Lung (tissue), 11 donors: ENCODE measurements at regions not wholly inside any gene's neighbourhood (a gene's known extent, or its start where the extent isn't known, plus 50 kb on each side); places are given as distances from the start of the nearest gene placed in this dataset.

Experiments used
- ATAC-seq: fragments of 200-7000 bp; cut with Tn5 transposase; one replicate; pipeline ENCODE4 v1.9.1; 2020; ENCODE audit warnings: moderate number of reproducible peaks; ENCODE audit not compliant: insufficient read depth, low FRiP score
- DNase-seq, 3 donors: peaks; one replicate each; pipeline ENCODE4 v3.0.0-alpha.2; 2013 to 2017
- H3K27ac ChIP-seq, 2 donors: one replicate each; pipeline ENCODE4 v1.5.1; 2013; ENCODE audit warnings: mild to moderate bottlenecking in 2 of 2, moderate library complexity in 2 of 2, control low read depth in 1 of 2, inconsistent platforms in 1 of 2, low read depth in 1 of 2, low read length in 1 of 2
- H3K27me3 ChIP-seq, 3 donors: one replicate each; pipeline ENCODE4 v1.5.1; 2013; ENCODE audit warnings: low read length in 2 of 3; ENCODE audit not compliant: control insufficient read depth in 3 of 3, insufficient read depth in 3 of 3
- H3K36me3 ChIP-seq, 4 donors: one replicate each; pipeline ENCODE4 v1.5.1; 2013; ENCODE audit warnings: low read length in 4 of 4, mild to moderate bottlenecking in 1 of 4, moderate library complexity in 1 of 4; ENCODE audit not compliant: control insufficient read depth in 4 of 4, insufficient read depth in 4 of 4
- H3K4me1 ChIP-seq, 5 donors: one replicate each; pipeline ENCODE4 v1.5.1; 2013; ENCODE audit warnings: low read length in 5 of 5, mild to moderate bottlenecking in 2 of 5, moderate library complexity in 1 of 5; ENCODE audit not compliant: control insufficient read depth in 5 of 5, insufficient read depth in 5 of 5
- H3K4me3 ChIP-seq: one replicate; pipeline ENCODE4 v1.5.1; 2013; ENCODE audit warnings: mild to moderate bottlenecking, control low read depth, moderate library complexity
- H3K9ac ChIP-seq, 2 donors: one replicate each; pipeline ENCODE4 v1.5.1; 2013; ENCODE audit warnings: low read length in 2 of 2, control low read depth in 1 of 2; ENCODE audit not compliant: insufficient read depth in 1 of 2
- H3K9me3 ChIP-seq, 4 donors: one replicate each; pipeline ENCODE4 v1.5.1; 2013; ENCODE audit warnings: low read length in 3 of 4, mild to moderate bottlenecking in 1 of 4, moderate library complexity in 1 of 4; ENCODE audit not compliant: control insufficient read depth in 4 of 4, insufficient read depth in 3 of 4
- WGBS, 2 donors: extraction: QIAGEN DNeasy Blood & Tissue Kit; methylation state at CpG; one replicate each; pipeline ENCODE4 v1.1.7; 2013; 5-methylcytosine and 5-hydroxymethylcytosine counted together
- TF ChIP-seq, protein P1 (sequence below): IDR thresholded peaks from 2 replicates; pipeline ENCODE4 v1.5.1; 2012; ENCODE audit warnings: mild to moderate bottlenecking; ENCODE audit errors: control extremely low read depth, extremely low read depth
- donor health status: control.
- donor health status: control.
- donor health status: Bipolar disorder and iron deficiency.
- donor health status: healthy.
- donor health status: DM: yes; HTN: yes; CAD: no.

DNA sequence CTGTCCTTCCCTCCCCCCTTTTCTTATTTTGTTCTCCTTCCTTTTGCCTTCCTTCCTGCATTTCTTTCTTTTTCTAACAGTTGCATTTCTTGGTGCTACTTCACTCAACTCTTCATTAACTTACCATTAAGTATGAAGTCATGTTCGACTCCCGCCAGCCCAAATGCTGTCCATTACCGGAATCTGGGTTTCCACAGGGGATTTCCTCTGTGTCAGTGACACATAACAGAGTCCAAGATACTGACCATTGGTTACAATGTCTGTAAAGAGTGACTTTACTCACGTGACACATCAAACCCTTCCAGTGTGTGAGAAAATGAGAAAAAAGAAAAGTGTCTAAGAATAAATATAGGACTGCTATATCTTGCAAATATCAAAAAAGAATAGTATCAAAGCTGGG is 500.0 kb upstream of the FRG1 start:
- Histone ChIP-seq H3K9me3 (peaks cover 0 to 4% (median 1%) of the 10 kb centered on the region in 4 donors), H3K4me3 (no peak overlapping the region), H3K27ac (no peak overlapping the region), H3K4me1 (no peaks in the 10 kb centered on the region), H3K27me3 (no peaks in the 10 kb centered on the region), H3K9ac (no peak overlapping the region), H3K36me3 (no peaks in the 10 kb centered on the region)
- 75 to 81% methylated on average over 4 of the region's 4 CpGs for WGBS, 2 donors
- TF ChIP-seq, protein P1, sequence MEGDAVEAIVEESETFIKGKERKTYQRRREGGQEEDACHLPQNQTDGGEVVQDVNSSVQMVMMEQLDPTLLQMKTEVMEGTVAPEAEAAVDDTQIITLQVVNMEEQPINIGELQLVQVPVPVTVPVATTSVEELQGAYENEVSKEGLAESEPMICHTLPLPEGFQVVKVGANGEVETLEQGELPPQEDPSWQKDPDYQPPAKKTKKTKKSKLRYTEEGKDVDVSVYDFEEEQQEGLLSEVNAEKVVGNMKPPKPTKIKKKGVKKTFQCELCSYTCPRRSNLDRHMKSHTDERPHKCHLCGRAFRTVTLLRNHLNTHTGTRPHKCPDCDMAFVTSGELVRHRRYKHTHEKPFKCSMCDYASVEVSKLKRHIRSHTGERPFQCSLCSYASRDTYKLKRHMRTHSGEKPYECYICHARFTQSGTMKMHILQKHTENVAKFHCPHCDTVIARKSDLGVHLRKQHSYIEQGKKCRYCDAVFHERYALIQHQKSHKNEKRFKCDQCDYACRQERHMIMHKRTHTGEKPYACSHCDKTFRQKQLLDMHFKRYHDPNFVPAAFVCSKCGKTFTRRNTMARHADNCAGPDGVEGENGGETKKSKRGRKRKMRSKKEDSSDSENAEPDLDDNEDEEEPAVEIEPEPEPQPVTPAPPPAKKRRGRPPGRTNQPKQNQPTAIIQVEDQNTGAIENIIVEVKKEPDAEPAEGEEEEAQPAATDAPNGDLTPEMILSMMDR: no peak
- ATAC-seq (no peak), DNase-seq (no peak)

- no peaks in the 10 kb centered on the region for H3K4me1 ChIP-seq
- peak in 1 of 3 donors; percentile 11 for DNase-seq
- H3K9me3 ChIP-seq: peaks cover 0 to 3% (median under 1%) of the 10 kb centered on the region in 4 donors
- H3K9ac ChIP-seq: no peak overlapping the region
- no peak overlapping the region for H3K27ac ChIP-seq
- no peak overlapping the region for H3K4me3 ChIP-seq
- H3K27me3 ChIP-seq: no peaks in the 10 kb centered on the region
- H3K36me3 ChIP-seq: no peaks in the 10 kb centered on the region
- no peak for ATAC-seq
- 67 to 80% methylated on average over 6 of the region's 6 CpGs for WGBS, 2 donors
- TF ChIP-seq, protein P1: no peak
Observed at GRCh38 chr4:189443341-189443740, 497.3 kb upstream of the FRG1 start.

- TF ChIP-seq, protein P1: no peak
- Histone ChIP-seq H3K4me1 (no peaks in the 10 kb centered on the region), H3K9me3 (peaks cover 0 to 3% (median 2%) of the 10 kb centered on the region in 4 donors), H3K27me3 (no peaks in the 10 kb centered on the region), H3K27ac (no peak overlapping the region), H3K4me3 (no peak overlapping the region), H3K9ac (no peak overlapping the region), H3K36me3 (no peaks in the 10 kb centered on the region)
- ATAC-seq: no peak
- DNase-seq: peak in 2 of 3 donors; percentile 3 to 28
Observed at GRCh38 chr4:189445613-189446012, 495.1 kb upstream of the FRG1 start.

DNA sequence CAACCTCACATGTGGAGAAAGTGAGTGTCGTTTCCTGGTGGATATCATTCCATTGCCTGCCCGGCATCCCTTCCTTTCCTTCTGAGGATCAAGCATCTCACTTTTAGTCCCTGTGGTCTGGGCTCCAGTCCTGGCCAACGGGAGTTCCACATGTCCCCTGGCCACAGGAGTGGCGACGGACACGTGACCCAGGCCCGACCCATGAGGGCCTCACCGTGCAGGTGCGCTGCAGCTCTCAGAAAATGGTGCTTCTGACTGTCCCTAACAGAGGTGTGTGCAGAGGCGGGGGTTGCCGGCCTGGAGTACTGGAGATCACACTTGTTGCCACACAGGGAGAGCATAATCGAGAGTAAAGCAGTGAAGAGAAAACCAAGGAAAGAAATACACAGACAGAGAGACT is 476.9 kb upstream of the FRG1 start:
- ATAC-seq (no peak), DNase-seq (no peak)
- H3K4me1 ChIP-seq: no peaks in the 10 kb centered on the region
- no peak overlapping the region for H3K9ac ChIP-seq
- TF ChIP-seq, protein P1: no peak
- WGBS, 2 donors: 88 to 94% methylated on average over 12 of the region's 12 CpGs
- no peaks in the 10 kb centered on the region for H3K36me3 ChIP-seq
- no peak overlapping the region for H3K4me3 ChIP-seq
- no peak overlapping the region for H3K27ac ChIP-seq
- H3K27me3 ChIP-seq: no peaks in the 10 kb centered on the region
- H3K9me3 ChIP-seq: peaks cover 0 to 2% (median 0%) of the 10 kb centered on the region in 4 donors
